ENCODE measurements at regions not wholly inside any gene's neighbourhood (a gene's known extent, or its start where the extent isn't known, plus 50 kb on each side); places are given as distances from the start of the nearest gene placed in this dataset.

- no peak for DNase-seq
Observed at GRCh38 chr9:91073049-91073810, 271.6 kb downstream of the SYK start.

GRCh38 chr9:91073811-91074771 lies 272.5 kb downstream of the SYK start:
- DNase-seq = no peak

GRCh38 chr9:91074866-91075265 lies 273.2 kb downstream of the SYK start:
- no peak for DNase-seq

GRCh38 chr9:91075279-91075678 lies 273.7 kb downstream of the SYK start:
- DNase-seq = no peak

- DNase-seq = no peak
Observed at GRCh38 chr9:91077624-91078368, 276.2 kb downstream of the SYK start.

- DNase-seq = no peak
Observed at GRCh38 chr9:91078369-91078695, 276.7 kb downstream of the SYK start.

GRCh38 chr9:91082731-91083130 lies 279.0 kb downstream of the AUH start:
- DNase-seq = no peak

- no peak for DNase-seq
Observed at GRCh38 chr9:91084896-91085516, 276.7 kb downstream of the AUH start.

GRCh38 chr9:91085517-91086291 lies 276.0 kb downstream of the AUH start:
- DNase-seq = peak; percentile 12 to 66

- no peak for DNase-seq
Observed at GRCh38 chr9:91086657-91087461, 274.9 kb downstream of the AUH start.

GRCh38 chr9:91087462-91087759 lies 274.3 kb downstream of the AUH start:
- no peak for DNase-seq

- peak; percentile 14 to 26 for DNase-seq
Observed at GRCh38 chr9:91089405-91090129, 272.2 kb downstream of the AUH start.

- DNase-seq = no peak
Observed at GRCh38 chr9:91090130-91090410, 271.6 kb downstream of the AUH start.

- DNase-seq = no peak
Observed at GRCh38 chr9:91092214-91092613, 269.5 kb downstream of the AUH start.

- DNase-seq = no peak
Observed at GRCh38 chr9:91094324-91095088, 267.2 kb downstream of the AUH start.

- no peak for DNase-seq
Observed at GRCh38 chr9:91098203-91098850, 263.4 kb downstream of the AUH start.

GRCh38 chr9:91099436-91099835 lies 262.3 kb downstream of the AUH start:
- no peak for DNase-seq

GRCh38 chr9:91100878-91101450 lies 260.8 kb downstream of the AUH start:
- DNase-seq = no peak

- DNase-seq = peak; percentile 72 to 75
Observed at GRCh38 chr9:91101611-91102168, 260.0 kb downstream of the AUH start.
